ENCODE measurements at regions not wholly inside any gene's neighbourhood (a gene's known extent, or its start where the extent isn't known, plus 50 kb on each side); places are given as distances from the start of the nearest gene placed in this dataset.

DNA sequence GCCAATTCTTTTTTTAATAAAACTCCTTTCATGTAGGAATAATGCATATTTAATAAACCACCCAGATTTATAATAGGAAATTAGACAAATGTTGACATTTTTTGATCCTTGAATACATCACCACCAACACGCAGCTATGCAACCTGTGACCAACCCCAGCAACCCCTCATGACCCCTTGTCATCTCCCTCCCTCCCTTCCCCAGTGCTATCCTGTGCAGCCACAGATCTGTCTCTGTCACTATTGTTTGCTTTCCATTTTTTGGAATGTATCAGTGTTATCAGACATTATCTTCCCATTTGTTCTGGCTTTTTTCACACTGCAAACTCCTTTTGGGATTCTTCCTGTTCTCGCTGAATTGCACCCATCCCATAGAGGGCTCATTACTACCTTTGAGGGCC lies 114.1 kb downstream of the VPREB1 start:
- TF ChIP-seq, protein P1, sequence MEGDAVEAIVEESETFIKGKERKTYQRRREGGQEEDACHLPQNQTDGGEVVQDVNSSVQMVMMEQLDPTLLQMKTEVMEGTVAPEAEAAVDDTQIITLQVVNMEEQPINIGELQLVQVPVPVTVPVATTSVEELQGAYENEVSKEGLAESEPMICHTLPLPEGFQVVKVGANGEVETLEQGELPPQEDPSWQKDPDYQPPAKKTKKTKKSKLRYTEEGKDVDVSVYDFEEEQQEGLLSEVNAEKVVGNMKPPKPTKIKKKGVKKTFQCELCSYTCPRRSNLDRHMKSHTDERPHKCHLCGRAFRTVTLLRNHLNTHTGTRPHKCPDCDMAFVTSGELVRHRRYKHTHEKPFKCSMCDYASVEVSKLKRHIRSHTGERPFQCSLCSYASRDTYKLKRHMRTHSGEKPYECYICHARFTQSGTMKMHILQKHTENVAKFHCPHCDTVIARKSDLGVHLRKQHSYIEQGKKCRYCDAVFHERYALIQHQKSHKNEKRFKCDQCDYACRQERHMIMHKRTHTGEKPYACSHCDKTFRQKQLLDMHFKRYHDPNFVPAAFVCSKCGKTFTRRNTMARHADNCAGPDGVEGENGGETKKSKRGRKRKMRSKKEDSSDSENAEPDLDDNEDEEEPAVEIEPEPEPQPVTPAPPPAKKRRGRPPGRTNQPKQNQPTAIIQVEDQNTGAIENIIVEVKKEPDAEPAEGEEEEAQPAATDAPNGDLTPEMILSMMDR (IDR thresholded peaks at IDR 0.05; ENCODE audit: low read depth, low read length, missing input control): no peak
- TF ChIP-seq FOXA1 (IDR thresholded peaks at IDR 0.05): no peak
- TF ChIP-seq GABPA (IDR thresholded peaks at IDR 0.05 in 1 of 2, conservative IDR thresholded peaks at IDR 0.05 in 1 of 2): no peak
- no peak for TF ChIP-seq HNF4G (IDR thresholded peaks at IDR 0.05)
- TF ChIP-seq YY1 (IDR thresholded peaks at IDR 0.05): no peak
- no peak for TF ChIP-seq FOXA2 (IDR thresholded peaks at IDR 0.05)
- no peak for TF ChIP-seq RAD21 (IDR thresholded peaks at IDR 0.05)
- TF ChIP-seq, protein P2, sequence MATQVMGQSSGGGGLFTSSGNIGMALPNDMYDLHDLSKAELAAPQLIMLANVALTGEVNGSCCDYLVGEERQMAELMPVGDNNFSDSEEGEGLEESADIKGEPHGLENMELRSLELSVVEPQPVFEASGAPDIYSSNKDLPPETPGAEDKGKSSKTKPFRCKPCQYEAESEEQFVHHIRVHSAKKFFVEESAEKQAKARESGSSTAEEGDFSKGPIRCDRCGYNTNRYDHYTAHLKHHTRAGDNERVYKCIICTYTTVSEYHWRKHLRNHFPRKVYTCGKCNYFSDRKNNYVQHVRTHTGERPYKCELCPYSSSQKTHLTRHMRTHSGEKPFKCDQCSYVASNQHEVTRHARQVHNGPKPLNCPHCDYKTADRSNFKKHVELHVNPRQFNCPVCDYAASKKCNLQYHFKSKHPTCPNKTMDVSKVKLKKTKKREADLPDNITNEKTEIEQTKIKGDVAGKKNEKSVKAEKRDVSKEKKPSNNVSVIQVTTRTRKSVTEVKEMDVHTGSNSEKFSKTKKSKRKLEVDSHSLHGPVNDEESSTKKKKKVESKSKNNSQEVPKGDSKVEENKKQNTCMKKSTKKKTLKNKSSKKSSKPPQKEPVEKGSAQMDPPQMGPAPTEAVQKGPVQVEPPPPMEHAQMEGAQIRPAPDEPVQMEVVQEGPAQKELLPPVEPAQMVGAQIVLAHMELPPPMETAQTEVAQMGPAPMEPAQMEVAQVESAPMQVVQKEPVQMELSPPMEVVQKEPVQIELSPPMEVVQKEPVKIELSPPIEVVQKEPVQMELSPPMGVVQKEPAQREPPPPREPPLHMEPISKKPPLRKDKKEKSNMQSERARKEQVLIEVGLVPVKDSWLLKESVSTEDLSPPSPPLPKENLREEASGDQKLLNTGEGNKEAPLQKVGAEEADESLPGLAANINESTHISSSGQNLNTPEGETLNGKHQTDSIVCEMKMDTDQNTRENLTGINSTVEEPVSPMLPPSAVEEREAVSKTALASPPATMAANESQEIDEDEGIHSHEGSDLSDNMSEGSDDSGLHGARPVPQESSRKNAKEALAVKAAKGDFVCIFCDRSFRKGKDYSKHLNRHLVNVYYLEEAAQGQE (IDR thresholded peaks at IDR 0.05): no peak
- TF ChIP-seq NR2F2 (IDR thresholded peaks at IDR 0.05): no peak
- TF ChIP-seq JUND (IDR thresholded peaks at IDR 0.05): no peak
- no peak for TF ChIP-seq SP1 (IDR thresholded peaks at IDR 0.05)
- TF ChIP-seq ZBTB33 (IDR thresholded peaks at IDR 0.05): no peak
- no peak for TF ChIP-seq HNF4A (conservative IDR thresholded peaks at IDR 0.05)
- Histone ChIP-seq H3K4me3 (ENCODE audit: low read depth in 1 of 3, low read length in 3 of 3) (no peak overlapping the region), H3K9me3 (ENCODE audit: control insufficient read depth in 4 of 4, low read length in 3 of 4) (no peaks in the 10 kb centered on the region), H3K27me3 (ENCODE audit: control insufficient read depth in 4 of 4, insufficient read depth in 4 of 4, low read length in 3 of 4) (no peaks in the 10 kb centered on the region), H3K36me3 (ENCODE audit: control insufficient read depth in 4 of 4, insufficient read depth in 3 of 4, low read depth in 1 of 4, low read length in 3 of 4) (no peaks in the 10 kb centered on the region), H3K27ac (ENCODE audit: low read depth in 1 of 2, low read length in 2 of 2) (no peak overlapping the region), H3K9ac (ENCODE audit: low read depth in 1 of 2, low read length in 2 of 2) (no peak overlapping the region), H3K4me1 (ENCODE audit: control insufficient read depth in 4 of 4, insufficient read depth in 4 of 4, low read length in 3 of 4) (no peaks in the 10 kb centered on the region)
- DNase-seq (ENCODE audit: low spot score): no peak
- 74% methylated on average over 2 of the region's 2 CpGs for WGBS

GRCh38 chr22:22359465-22359864 lies 114.9 kb downstream of the VPREB1 start:
- 66% methylated on average over 2 of the region's 2 CpGs for WGBS
- TF ChIP-seq, protein P2 (IDR thresholded peaks at IDR 0.05): no peak
- H3K27me3 ChIP-seq (ENCODE audit: control insufficient read depth in 4 of 4, insufficient read depth in 4 of 4, low read length in 3 of 4): no peaks in the 10 kb centered on the region

More at GRCh38 chr22:22359465-22359864, 114.9 kb downstream of the VPREB1 start:
- H3K4me1 ChIP-seq (ENCODE audit: control insufficient read depth in 4 of 4, insufficient read depth in 4 of 4, low read length in 3 of 4): no peaks in the 10 kb centered on the region
- no peaks in the 10 kb centered on the region for H3K9me3 ChIP-seq (ENCODE audit: control insufficient read depth in 4 of 4, low read length in 3 of 4)
- H3K27ac ChIP-seq (ENCODE audit: low read depth in 1 of 2, low read length in 2 of 2): no peak overlapping the region
- DNase-seq (ENCODE audit: low spot score): no peak
- H3K36me3 ChIP-seq (ENCODE audit: control insufficient read depth in 4 of 4, insufficient read depth in 3 of 4, low read depth in 1 of 4, low read length in 3 of 4): no peaks in the 10 kb centered on the region
- H3K4me3 ChIP-seq (ENCODE audit: low read depth in 1 of 3, low read length in 3 of 3): no peak overlapping the region
- no peak overlapping the region for H3K9ac ChIP-seq (ENCODE audit: low read depth in 1 of 2, low read length in 2 of 2)
